Peyer's patch (tissue), 4 donors: ENCODE measurements at regions not wholly inside any gene's neighbourhood (a gene's known extent, or its start where the extent isn't known, plus 50 kb on each side); places are given as distances from the start of the nearest gene placed in this dataset.
"Not testable (repeated sequence)": the region's sequence is repeated elsewhere in the genome, so short reads cannot be mapped to it uniquely, and the experiment has no call there.

Experiments
- DNase-seq, 3 donors: peaks; one replicate each; pipeline ENCODE4 v3.0.0-alpha.2; 2017 to 2019
- H3K27ac ChIP-seq, 4 donors: fragments of 200-600 bp; sonication (generic); one replicate each; pipeline ENCODE4 v1.5.1; 2016 to 2019
- H3K27me3 ChIP-seq, 2 donors: fragments of 200-600 bp; sonication (generic); one replicate each; pipeline ENCODE4 v1.5.1; 2019
- H3K36me3 ChIP-seq, 3 donors: fragments of 200-600 bp; sonication (generic); one replicate each; pipeline ENCODE4 v1.5.1; 2016 to 2019
- H3K4me1 ChIP-seq, 4 donors: fragments of 200-600 bp; sonication (generic); one replicate each; pipeline ENCODE4 v1.5.1; 2016 to 2019
- H3K4me3 ChIP-seq, 4 donors: fragments of 200-600 bp; sonication (generic); 1 replicate in 3 of 4; 2 replicates in 1 of 4; pipeline ENCODE4 v1.5.1; 2016 to 2019; ENCODE audit warnings: mild to moderate bottlenecking in 1 of 4
- H3K9me3 ChIP-seq, 4 donors: fragments of 200-600 bp; sonication (generic); one replicate each; pipeline ENCODE4 v1.5.1; 2016 to 2019; ENCODE audit warnings: mild to moderate bottlenecking in 1 of 4
- POLR2A ChIP-seq, 2 donors: fragments of 450-650 bp; IDR thresholded peaks; one replicate each; pipeline ENCODE4 v1.5.1; 2017; ENCODE audit warnings: antibody characterized with exemption in 2 of 2, mild to moderate bottlenecking in 2 of 2, moderate library complexity in 2 of 2
- TF ChIP-seq, protein P1 (sequence below), 6 experiments: fragments of 450-650 bp in 4 of 6; fragments of 200-600 bp in 2 of 6; sonication (generic) in 1 of 6; IDR thresholded peaks; one replicate each; pipeline ENCODE4 v1.5.1; 2017 to 2019; ENCODE audit warnings: antibody characterized with exemption in 6 of 6, mild to moderate bottlenecking in 3 of 6, moderate library complexity in 1 of 6

DNA sequence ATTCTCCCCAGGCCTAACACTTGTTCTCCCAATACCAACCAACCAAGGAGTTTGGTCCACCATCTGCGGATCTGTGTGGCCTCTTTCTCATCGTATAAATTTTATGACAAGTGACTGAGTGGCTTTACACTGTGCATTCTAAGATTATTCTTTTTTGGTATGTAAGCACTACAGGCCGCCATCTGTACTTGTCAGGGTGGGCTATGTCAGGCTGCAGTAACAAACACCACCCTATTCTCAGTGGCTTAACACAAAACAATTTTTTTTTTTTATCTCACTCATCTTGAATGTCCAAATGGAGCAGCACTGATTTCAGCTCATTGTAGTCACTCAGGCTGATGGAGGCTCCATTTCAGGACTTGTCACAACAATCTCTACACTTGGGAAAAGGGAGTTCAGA, 412.7 kb upstream of the MIR17HG start:
- no peaks in the 10 kb centered on the region for H3K36me3 ChIP-seq
- no peaks in the 10 kb centered on the region for H3K27me3 ChIP-seq
- DNase-seq: no peak
- H3K27ac ChIP-seq: no peak overlapping the region
- H3K9me3 ChIP-seq: no peaks in the 10 kb centered on the region
- TF ChIP-seq POLR2A (IDR thresholded peaks at IDR 0.05): no peak
- TF ChIP-seq, protein P1, sequence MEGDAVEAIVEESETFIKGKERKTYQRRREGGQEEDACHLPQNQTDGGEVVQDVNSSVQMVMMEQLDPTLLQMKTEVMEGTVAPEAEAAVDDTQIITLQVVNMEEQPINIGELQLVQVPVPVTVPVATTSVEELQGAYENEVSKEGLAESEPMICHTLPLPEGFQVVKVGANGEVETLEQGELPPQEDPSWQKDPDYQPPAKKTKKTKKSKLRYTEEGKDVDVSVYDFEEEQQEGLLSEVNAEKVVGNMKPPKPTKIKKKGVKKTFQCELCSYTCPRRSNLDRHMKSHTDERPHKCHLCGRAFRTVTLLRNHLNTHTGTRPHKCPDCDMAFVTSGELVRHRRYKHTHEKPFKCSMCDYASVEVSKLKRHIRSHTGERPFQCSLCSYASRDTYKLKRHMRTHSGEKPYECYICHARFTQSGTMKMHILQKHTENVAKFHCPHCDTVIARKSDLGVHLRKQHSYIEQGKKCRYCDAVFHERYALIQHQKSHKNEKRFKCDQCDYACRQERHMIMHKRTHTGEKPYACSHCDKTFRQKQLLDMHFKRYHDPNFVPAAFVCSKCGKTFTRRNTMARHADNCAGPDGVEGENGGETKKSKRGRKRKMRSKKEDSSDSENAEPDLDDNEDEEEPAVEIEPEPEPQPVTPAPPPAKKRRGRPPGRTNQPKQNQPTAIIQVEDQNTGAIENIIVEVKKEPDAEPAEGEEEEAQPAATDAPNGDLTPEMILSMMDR (IDR thresholded peaks at IDR 0.05): no peak
- H3K4me1 ChIP-seq: no peaks in the 10 kb centered on the region
- no peak overlapping the region for H3K4me3 ChIP-seq

DNA sequence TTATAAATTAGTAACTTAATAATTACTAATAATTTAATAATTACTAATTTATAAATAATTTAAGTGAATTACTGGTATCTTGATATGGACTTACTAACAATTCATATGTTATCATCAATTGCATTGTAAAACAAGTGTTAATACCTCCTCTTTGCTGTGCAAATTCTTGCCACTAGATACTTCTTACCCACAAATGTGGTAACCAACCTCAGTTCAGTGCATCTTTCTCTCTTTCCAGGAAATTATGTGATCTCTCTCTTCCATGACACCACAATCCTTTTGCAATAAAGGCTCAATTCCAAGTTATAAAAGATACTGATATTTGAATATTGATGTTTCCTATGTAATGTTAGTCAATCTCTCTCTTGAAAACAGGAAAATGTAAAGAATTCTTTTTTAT, 408.6 kb upstream of the MIR17HG start:
- H3K36me3 ChIP-seq: no peaks in the 10 kb centered on the region
- no peaks in the 10 kb centered on the region for H3K27me3 ChIP-seq
- H3K9me3 ChIP-seq: no peaks in the 10 kb centered on the region
- no peak overlapping the region for H3K4me3 ChIP-seq
- H3K27ac ChIP-seq: no peak overlapping the region
- TF ChIP-seq, protein P1 (IDR thresholded peaks at IDR 0.05): no peak
- no peak for TF ChIP-seq POLR2A (IDR thresholded peaks at IDR 0.05)
- no peaks in the 10 kb centered on the region for H3K4me1 ChIP-seq
- DNase-seq: no peak

DNA sequence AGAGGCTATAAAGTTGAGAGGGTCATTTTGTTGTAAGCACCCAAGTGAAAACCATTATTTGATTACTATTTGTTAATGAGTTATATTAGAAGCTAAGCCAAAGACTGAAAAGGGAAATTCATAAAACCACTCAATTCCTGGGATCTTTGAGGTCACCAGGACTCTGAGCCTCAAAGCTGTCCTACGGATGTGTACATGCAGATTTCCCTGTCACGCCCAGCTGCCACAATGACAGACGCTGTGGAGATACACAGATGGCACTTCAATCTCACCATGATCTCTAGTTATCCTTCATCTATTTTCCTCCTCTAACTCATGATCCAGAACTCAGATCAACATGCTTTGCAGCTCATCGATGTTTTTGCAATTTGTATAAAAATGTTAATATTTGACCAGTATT, 403.5 kb upstream of the MIR17HG start:
- Histone ChIP-seq H3K9me3 (no peaks in the 10 kb centered on the region), H3K4me1 (no peaks in the 10 kb centered on the region), H3K27me3 (no peaks in the 10 kb centered on the region), H3K36me3 (no peaks in the 10 kb centered on the region), H3K4me3 (no peak overlapping the region), H3K27ac (no peak overlapping the region)
- TF ChIP-seq, protein P1 (IDR thresholded peaks at IDR 0.05): no peak
- TF ChIP-seq POLR2A (IDR thresholded peaks at IDR 0.05): no peak
- DNase-seq: no peak

DNA sequence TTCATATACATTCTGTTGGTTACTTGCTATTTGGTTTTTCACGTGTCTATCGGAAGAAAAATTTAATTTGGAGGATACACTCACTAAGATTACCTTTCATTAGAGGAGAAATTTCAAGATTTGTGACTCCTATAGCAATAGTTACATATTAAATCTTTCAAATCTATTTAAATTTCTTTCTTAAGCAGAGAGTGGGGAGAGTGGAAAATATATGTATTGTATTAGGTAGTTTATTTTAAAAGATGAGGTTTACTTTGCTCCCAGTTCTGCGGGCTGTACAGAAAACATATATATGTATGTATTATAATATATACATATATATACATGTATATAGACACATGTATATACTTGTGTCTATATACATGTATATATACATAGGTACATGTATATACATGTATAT, 402.3 kb upstream of the MIR17HG start:
- not testable (repeated sequence) for H3K27ac ChIP-seq, H3K4me3 ChIP-seq, H3K36me3 ChIP-seq, DNase-seq, H3K27me3 ChIP-seq, H3K9me3 ChIP-seq, H3K4me1 ChIP-seq

DNA sequence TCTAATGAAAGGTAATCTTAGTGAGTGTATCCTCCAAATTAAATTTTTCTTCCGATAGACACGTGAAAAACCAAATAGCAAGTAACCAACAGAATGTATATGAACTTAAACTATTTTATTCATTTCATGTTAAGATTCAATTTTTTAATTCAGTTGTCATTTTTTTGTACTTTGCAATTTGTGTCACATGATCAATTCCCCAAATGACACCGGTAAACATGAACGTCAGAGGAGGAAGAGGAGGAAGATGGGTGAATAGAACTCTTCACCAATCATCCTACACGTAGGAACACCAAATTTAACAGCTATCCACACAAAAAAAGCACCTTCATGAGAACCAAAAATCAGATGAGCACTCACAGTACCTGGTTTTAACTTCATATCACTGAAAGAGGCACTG, 401.4 kb upstream of the MIR17HG start:
- not testable (repeated sequence) for H3K4me1 ChIP-seq, H3K9me3 ChIP-seq, H3K27me3 ChIP-seq, H3K4me3 ChIP-seq, H3K27ac ChIP-seq, DNase-seq, H3K36me3 ChIP-seq

DNA sequence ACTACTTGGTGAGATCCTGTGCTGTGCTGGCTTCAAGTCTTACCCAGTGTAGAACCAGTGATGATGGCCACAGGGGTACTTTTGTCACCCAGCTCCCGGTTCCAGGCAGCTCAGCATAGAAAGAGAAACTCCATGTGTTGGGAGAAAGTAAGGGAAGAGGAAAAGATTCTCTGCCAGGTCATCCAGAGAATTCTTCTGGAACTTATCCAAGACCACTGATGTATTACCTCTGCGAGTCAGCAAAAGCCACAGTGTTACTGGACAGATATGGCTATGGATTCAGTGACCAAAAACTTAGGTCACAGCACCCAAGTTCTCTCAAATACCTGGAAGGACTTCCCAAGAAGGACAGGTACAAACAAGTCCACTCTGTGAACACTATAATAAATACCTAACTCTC, 399.5 kb upstream of the MIR17HG start:
- H3K27ac ChIP-seq: no peak overlapping the region
- no peaks in the 10 kb centered on the region for H3K27me3 ChIP-seq
- H3K4me1 ChIP-seq: no peaks in the 10 kb centered on the region
- no peak for TF ChIP-seq POLR2A (IDR thresholded peaks at IDR 0.05)
- TF ChIP-seq, protein P1 (IDR thresholded peaks at IDR 0.05): no peak
- H3K4me3 ChIP-seq: no peak overlapping the region
- no peaks in the 10 kb centered on the region for H3K36me3 ChIP-seq
- DNase-seq: no peak
- no peaks in the 10 kb centered on the region for H3K9me3 ChIP-seq

DNA sequence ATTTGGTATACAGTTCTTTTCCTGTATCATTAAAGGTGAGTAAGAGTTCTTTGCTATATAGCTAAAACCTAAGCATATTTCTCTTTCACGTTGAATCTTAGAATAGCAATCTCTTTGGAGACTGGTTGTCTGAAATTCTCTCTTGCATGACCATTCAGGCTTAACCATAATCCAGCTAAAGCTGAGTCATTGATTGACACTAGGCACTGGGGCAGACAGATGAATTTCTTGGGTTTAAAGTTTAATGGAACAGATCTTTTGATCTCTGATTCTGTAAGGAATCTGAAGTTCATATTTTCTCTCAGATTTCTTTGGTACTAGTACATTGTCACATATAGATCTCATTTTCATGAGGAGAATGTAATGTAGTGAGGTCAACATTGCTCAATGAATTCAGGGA, 397.3 kb upstream of the MIR17HG start:
- Histone ChIP-seq H3K9me3 (no peaks in the 10 kb centered on the region), H3K36me3 (no peaks in the 10 kb centered on the region), H3K27ac (no peak overlapping the region), H3K27me3 (no peaks in the 10 kb centered on the region), H3K4me3 (no peak overlapping the region), H3K4me1 (no peaks in the 10 kb centered on the region)
- no peak for DNase-seq
- TF ChIP-seq POLR2A (IDR thresholded peaks at IDR 0.05): no peak
- TF ChIP-seq, protein P1 (IDR thresholded peaks at IDR 0.05): no peak
